ENCODE measurements at regions not wholly inside any gene's neighbourhood (a gene's known extent, or its start where the extent isn't known, plus 50 kb on each side); places are given as distances from the start of the nearest gene placed in this dataset.
"Not testable (repeated sequence)": the region's sequence is repeated elsewhere in the genome, so short reads cannot be mapped to it uniquely, and the experiment has no call there.

GRCh38 chr2:224113930-224114329 is 74.8 kb upstream of the SERPINE2 start:
- not testable (repeated sequence) for DNase-seq (ENCODE audit: low read depth, low spot score)

- DNase-seq (ENCODE audit: low read depth, low spot score): no peak
These were observed 72.5 kb upstream of the SERPINE2 start for GRCh38 chr2:224111576-224111975.

GRCh38 chr2:224110811-224111210 is 71.7 kb upstream of the SERPINE2 start:
- no peak for DNase-seq (ENCODE audit: low read depth, low spot score)

- no peak for DNase-seq (ENCODE audit: low read depth, low spot score)
These were observed 70.7 kb upstream of the SERPINE2 start for GRCh38 chr2:224109751-224110150.

- DNase-seq (ENCODE audit: low read depth, low spot score): no peak
These were observed 67.7 kb upstream of the SERPINE2 start for GRCh38 chr2:224106794-224107193.

- no peak for DNase-seq (ENCODE audit: low read depth, low spot score)
These were observed 65.7 kb upstream of the SERPINE2 start for GRCh38 chr2:224104668-224105386.

- DNase-seq (ENCODE audit: low read depth, low spot score): no peak
These were observed 64.6 kb upstream of the SERPINE2 start for GRCh38 chr2:224103651-224104050.

- DNase-seq (ENCODE audit: low read depth, low spot score): no peak
These were observed 63.9 kb upstream of the SERPINE2 start for GRCh38 chr2:224102991-224103390.

- DNase-seq (ENCODE audit: low read depth, low spot score): no peak
These were observed 62.9 kb upstream of the SERPINE2 start for GRCh38 chr2:224101820-224102630.

- no peak for DNase-seq (ENCODE audit: low read depth, low spot score)
These were observed 61.0 kb upstream of the SERPINE2 start for GRCh38 chr2:224099861-224100643.

- no peak for DNase-seq (ENCODE audit: low read depth, low spot score)
These were observed 59.6 kb upstream of the SERPINE2 start for GRCh38 chr2:224098481-224099230.

- no peak for DNase-seq (ENCODE audit: low read depth, low spot score)
These were observed 55.3 kb upstream of the SERPINE2 start for GRCh38 chr2:224094413-224094812.

- DNase-seq (ENCODE audit: low read depth, low spot score): not testable (repeated sequence)
These were observed 52.6 kb upstream of the SERPINE2 start for GRCh38 chr2:224091671-224092070.

- DNase-seq (ENCODE audit: low read depth, low spot score): not testable (repeated sequence)
These were observed 50.5 kb upstream of the SERPINE2 start for GRCh38 chr2:224089606-224090005.
